HEK293 (cell line): ENCODE measurements at regions not wholly inside any gene's neighbourhood (a gene's known extent, or its start where the extent isn't known, plus 50 kb on each side); places are given as distances from the start of the nearest gene placed in this dataset.
"Not testable (repeated sequence)": the region's sequence is repeated elsewhere in the genome, so short reads cannot be mapped to it uniquely, and the experiment has no call there.

Source experiments
- CTCF ChIA-PET: fragments of 350-600 bp; formaldehyde crosslinking; extraction: SDS; loops from one replicate; lab custom pipeline; 2021; ENCODE audit warnings: antibody characterized with exemption; lab: Yijun Ruan, JAX
- POLR2A ChIA-PET: fragments of 300-600 bp; formaldehyde crosslinking; extraction: SDS; loops from one replicate; lab custom pipeline; 2020; ENCODE audit warnings: antibody characterized with exemption, inconsistent platforms; lab: Yijun Ruan, JAX
- H3K27ac ChIP-seq: fragments of 200-500 bp; sonication (Bioruptor generic); 2 replicates; pipeline ENCODE4 v1.5.1; 2014; ENCODE audit warnings: low read depth, low read length, control low read depth, inconsistent platforms; ENCODE audit errors: extremely low read depth
- H3K36me3 ChIP-seq, 2 experiments: fragments of 200-500 bp in 1 of 2; sonication (Bioruptor generic) in 1 of 2; 1 replicate in 1 of 2; 2 replicates in 1 of 2; pipeline ENCODE4 v1.5.1; 2014 to 2017; ENCODE audit warnings: inconsistent platforms in 2 of 2, low read length in 2 of 2; ENCODE audit not compliant: control insufficient read depth in 2 of 2, insufficient read depth in 1 of 2
- H3K4me1 ChIP-seq: fragments of 200-500 bp; sonication (Bioruptor generic); 2 replicates; pipeline ENCODE4 v1.5.1; 2014; ENCODE audit warnings: mild to moderate bottlenecking, low read length, inconsistent platforms; ENCODE audit not compliant: control insufficient read depth, insufficient read depth
- H3K4me3 ChIP-seq: 2 replicates; pipeline ENCODE4 v1.5.1; 2011; ENCODE audit warnings: low read depth, mild to moderate bottlenecking, control low read depth, low read length, moderate library complexity
- H3K9me3 ChIP-seq: fragments of 200-500 bp; sonication (Bioruptor generic); 2 replicates; pipeline ENCODE4 v1.5.1; 2014; ENCODE audit warnings: low read depth, low read length, inconsistent platforms; ENCODE audit not compliant: control insufficient read depth, insufficient read depth
- GLIS2 ChIP-seq: fragments of 450-650 bp; formaldehyde crosslinking; IDR thresholded peaks from 2 replicates; pipeline ENCODE4 v1.5.1; 2016; ENCODE audit warnings: missing biosample characterization, missing genetic modification characterization
- HOXA7 ChIP-seq: sonication (generic); formaldehyde crosslinking; IDR thresholded peaks from 2 replicates; pipeline ENCODE4 v1.8.1; 2022; ENCODE audit warnings: missing genetic modification reagents, borderline replicate concordance
- HOXC10 ChIP-seq: sonication (generic); formaldehyde crosslinking; IDR thresholded peaks from 2 replicates; pipeline ENCODE4 v1.8.1; 2023; ENCODE audit warnings: mild to moderate bottlenecking, missing genetic modification reagents
- HOXD13 ChIP-seq: sonication (generic); formaldehyde crosslinking; IDR thresholded peaks from 2 replicates; pipeline ENCODE4 v1.8.0; 2022; ENCODE audit warnings: missing genetic modification reagents, borderline replicate concordance
- KLF16 ChIP-seq: fragments of 450-650 bp; formaldehyde crosslinking; IDR thresholded peaks from 2 replicates; pipeline ENCODE4 v1.5.1; 2017; ENCODE audit warnings: missing biosample characterization, missing genetic modification characterization
- SALL2 ChIP-seq: fragments of 450-650 bp; formaldehyde crosslinking; IDR thresholded peaks from 2 replicates; pipeline ENCODE4 v1.5.0; 2017; ENCODE audit warnings: missing biosample characterization, mild to moderate bottlenecking, missing genetic modification characterization, borderline replicate concordance
- WT1 ChIP-seq: fragments of 450-650 bp; formaldehyde crosslinking; IDR thresholded peaks from 2 replicates; pipeline ENCODE4 v1.5.1; 2016; ENCODE audit warnings: missing biosample characterization, missing genetic modification characterization
- ZBTB17 ChIP-seq: fragments of 450-650 bp; formaldehyde crosslinking; IDR thresholded peaks from 2 replicates; pipeline ENCODE4 v1.5.1; 2016; ENCODE audit warnings: missing biosample characterization, missing genetic modification characterization
- ZBTB7A ChIP-seq: fragments of 450-650 bp; formaldehyde crosslinking; IDR thresholded peaks from 2 replicates; pipeline ENCODE4 v1.5.1; 2016; ENCODE audit warnings: low read depth, missing biosample characterization, missing genetic modification characterization
- ZFP3 ChIP-seq: fragments of 450-650 bp; formaldehyde crosslinking; IDR thresholded peaks from 2 replicates; pipeline ENCODE4 v1.5.1; 2016; ENCODE audit warnings: low read depth, missing biosample characterization, missing genetic modification characterization
- ZFP37 ChIP-seq: fragments of 450-650 bp; formaldehyde crosslinking; IDR thresholded peaks from 2 replicates; pipeline ENCODE4 v1.5.1; 2016; ENCODE audit warnings: missing biosample characterization, missing genetic modification characterization
- ZNF133 ChIP-seq: fragments of 450-650 bp; formaldehyde crosslinking; IDR thresholded peaks from 2 replicates; pipeline ENCODE4 v1.5.1; 2016; ENCODE audit warnings: missing biosample characterization, missing genetic modification characterization
- ZNF146 ChIP-seq: fragments of 450-650 bp; formaldehyde crosslinking; IDR thresholded peaks from 2 replicates; pipeline ENCODE4 v1.5.1; 2016; ENCODE audit warnings: missing biosample characterization, missing genetic modification characterization
- ZNF266 ChIP-seq: fragments of 450-650 bp; formaldehyde crosslinking; IDR thresholded peaks from 2 replicates; pipeline ENCODE4 v1.5.1; 2016; ENCODE audit warnings: missing biosample characterization, missing genetic modification characterization, low read depth
- ZNF341 ChIP-seq: fragments of 450-650 bp; formaldehyde crosslinking; IDR thresholded peaks from 2 replicates; pipeline ENCODE4; 2016; ENCODE audit warnings: low read depth, missing biosample characterization, missing genetic modification characterization
- ZNF404 ChIP-seq: fragments of 450-650 bp; formaldehyde crosslinking; IDR thresholded peaks from 2 replicates; pipeline ENCODE4 v1.5.1; 2017; ENCODE audit warnings: missing biosample characterization, missing genetic modification characterization
- ZNF501 ChIP-seq: fragments of 450-650 bp; formaldehyde crosslinking; IDR thresholded peaks from 2 replicates; pipeline ENCODE4 v1.5.1; 2016; ENCODE audit warnings: missing biosample characterization, missing genetic modification characterization
- ZNF521 ChIP-seq: fragments of 450-650 bp; formaldehyde crosslinking; IDR thresholded peaks from 2 replicates; pipeline ENCODE4 v1.5.1; 2017; ENCODE audit warnings: missing biosample characterization, mild to moderate bottlenecking, missing genetic modification characterization
- ZNF529 ChIP-seq: fragments of 450-650 bp; formaldehyde crosslinking; IDR thresholded peaks from 2 replicates; pipeline ENCODE4 v1.5.1; 2017; ENCODE audit warnings: missing genetic modification characterization, missing biosample characterization; ENCODE audit not compliant: insufficient replicate concordance
- ZNF558 ChIP-seq: fragments of 450-650 bp; formaldehyde crosslinking; IDR thresholded peaks from 2 replicates; pipeline ENCODE4 v1.5.1; 2016; ENCODE audit warnings: missing biosample characterization, missing genetic modification characterization
- ZNF629 ChIP-seq: fragments of 450-650 bp; formaldehyde crosslinking; IDR thresholded peaks from 2 replicates; pipeline ENCODE4 v1.5.1; 2017; ENCODE audit warnings: missing biosample characterization, missing genetic modification characterization
- ZNF76 ChIP-seq: fragments of 450-650 bp; formaldehyde crosslinking; IDR thresholded peaks from 2 replicates; pipeline ENCODE4; 2016; ENCODE audit warnings: low read depth, missing biosample characterization, missing genetic modification characterization, borderline replicate concordance
- ZNF785 ChIP-seq: fragments of 450-650 bp; formaldehyde crosslinking; IDR thresholded peaks from 2 replicates; pipeline ENCODE4 v1.5.1; 2016; ENCODE audit warnings: missing biosample characterization, missing genetic modification characterization
- ZNF792 ChIP-seq: fragments of 450-650 bp; formaldehyde crosslinking; IDR thresholded peaks from 2 replicates; pipeline ENCODE4 v1.5.1; 2016; ENCODE audit warnings: missing biosample characterization, missing genetic modification characterization
- ZSCAN16 ChIP-seq: fragments of 450-650 bp; formaldehyde crosslinking; IDR thresholded peaks from 2 replicates; pipeline ENCODE4 v1.5.1; 2016; ENCODE audit warnings: missing biosample characterization, missing genetic modification characterization
- TF ChIP-seq, protein P1 (sequence below): fragments of 450-650 bp; formaldehyde crosslinking; IDR thresholded peaks from 2 replicates; pipeline ENCODE4 v1.5.0; 2017; ENCODE audit warnings: missing biosample characterization, missing genetic modification characterization, borderline replicate concordance
- TF ChIP-seq, protein P2 (sequence below): fragments of 450-650 bp; formaldehyde crosslinking; IDR thresholded peaks from 2 replicates; pipeline ENCODE4 v1.5.1; 2017; ENCODE audit warnings: missing biosample characterization, missing genetic modification characterization
- TF ChIP-seq, protein P3 (sequence below): fragments of 450-650 bp; formaldehyde crosslinking; IDR thresholded peaks from 2 replicates; pipeline ENCODE4 v1.5.1; 2017; ENCODE audit warnings: missing biosample characterization, missing genetic modification characterization
- TF ChIP-seq, protein P4 (sequence below): fragments of 450-650 bp; formaldehyde crosslinking; IDR thresholded peaks from 2 replicates; pipeline ENCODE4 v1.5.1; 2016; ENCODE audit warnings: missing biosample characterization, missing genetic modification characterization

DNA sequence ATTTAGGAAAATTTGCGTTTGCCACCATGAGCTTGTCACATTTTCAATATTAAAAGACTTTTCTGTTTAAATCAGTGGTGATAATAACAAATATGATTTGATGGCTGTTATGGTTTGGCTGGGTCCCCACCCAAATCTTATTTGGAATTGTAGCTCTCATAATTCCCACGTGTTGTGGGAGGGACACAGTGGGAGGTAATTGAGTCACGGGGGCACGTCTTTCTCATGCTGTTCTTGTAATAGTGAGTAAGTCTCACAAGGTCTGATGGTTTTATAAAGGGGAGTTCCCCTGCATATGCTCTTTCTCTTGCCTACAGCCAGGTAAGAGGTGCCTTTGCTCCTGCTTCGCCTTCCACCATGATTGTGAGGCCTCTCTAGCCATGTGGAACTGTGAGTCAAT, 83.4 kb upstream of the RGPD4 start:
- H3K9me3 ChIP-seq, result no peaks in the 10 kb centered on the region
- no peak overlapping the region for H3K4me3 ChIP-seq
- H3K36me3 ChIP-seq, result no peaks in the 10 kb centered on the region
- TF ChIP-seq, protein P1, sequence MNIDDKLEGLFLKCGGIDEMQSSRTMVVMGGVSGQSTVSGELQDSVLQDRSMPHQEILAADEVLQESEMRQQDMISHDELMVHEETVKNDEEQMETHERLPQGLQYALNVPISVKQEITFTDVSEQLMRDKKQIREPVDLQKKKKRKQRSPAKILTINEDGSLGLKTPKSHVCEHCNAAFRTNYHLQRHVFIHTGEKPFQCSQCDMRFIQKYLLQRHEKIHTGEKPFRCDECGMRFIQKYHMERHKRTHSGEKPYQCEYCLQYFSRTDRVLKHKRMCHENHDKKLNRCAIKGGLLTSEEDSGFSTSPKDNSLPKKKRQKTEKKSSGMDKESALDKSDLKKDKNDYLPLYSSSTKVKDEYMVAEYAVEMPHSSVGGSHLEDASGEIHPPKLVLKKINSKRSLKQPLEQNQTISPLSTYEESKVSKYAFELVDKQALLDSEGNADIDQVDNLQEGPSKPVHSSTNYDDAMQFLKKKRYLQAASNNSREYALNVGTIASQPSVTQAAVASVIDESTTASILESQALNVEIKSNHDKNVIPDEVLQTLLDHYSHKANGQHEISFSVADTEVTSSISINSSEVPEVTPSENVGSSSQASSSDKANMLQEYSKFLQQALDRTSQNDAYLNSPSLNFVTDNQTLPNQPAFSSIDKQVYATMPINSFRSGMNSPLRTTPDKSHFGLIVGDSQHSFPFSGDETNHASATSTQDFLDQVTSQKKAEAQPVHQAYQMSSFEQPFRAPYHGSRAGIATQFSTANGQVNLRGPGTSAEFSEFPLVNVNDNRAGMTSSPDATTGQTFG (tag by site-specific recombination), result no peak
- TF ChIP-seq ZNF501 (tag by site-specific recombination) (no peak), ZNF76 (no peak), ZNF404 (tag by site-specific recombination) (no peak), KLF16 (no peak), SALL2 (tag by site-specific recombination) (no peak), ZNF341 (no peak), ZNF521 (tag by site-specific recombination) (no peak), ZSCAN16 (no peak), ZNF266 (tag by site-specific recombination) (no peak)
- H3K27ac ChIP-seq, result no peak overlapping the region
- CTCF ChIA-PET, result no interaction called here
- no peaks in the 10 kb centered on the region for H3K4me1 ChIP-seq
- POLR2A ChIA-PET, result no interaction called here

DNA sequence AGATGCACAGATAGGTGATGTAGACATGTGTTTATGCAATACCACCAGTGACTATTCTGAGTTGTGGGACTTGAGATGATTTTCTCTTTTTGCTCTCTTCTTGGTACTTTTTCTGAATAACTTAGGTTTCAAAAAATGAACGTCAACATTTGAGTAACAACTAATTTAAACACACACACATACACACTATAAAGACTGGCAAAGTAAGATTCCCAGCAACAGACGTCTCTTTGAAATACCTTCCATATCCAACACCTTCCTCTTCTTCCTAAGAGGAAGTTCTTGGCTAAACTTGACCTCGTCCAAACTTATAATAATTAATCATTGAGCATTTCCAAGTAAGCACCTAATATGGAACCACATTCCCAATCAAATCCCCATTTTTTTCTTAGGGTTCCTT, 81.6 kb upstream of the RGPD4 start:
- H3K36me3 ChIP-seq, result no peaks in the 10 kb centered on the region
- no peak overlapping the region for H3K4me3 ChIP-seq
- ChIA-PET CTCF (no interaction called here), POLR2A (no interaction called here)
- TF ChIP-seq ZNF558 (tag by site-specific recombination) (no peak), ZNF133 (tag by site-specific recombination) (no peak), ZNF529 (no peak), HOXC10 (CRISPR knock-in tag) (no peak), GLIS2 (tag by site-specific recombination) (no peak), HOXD13 (no peak), ZBTB7A (no peak), WT1 (no peak), HOXA7 (no peak), ZNF146 (tag by site-specific recombination) (no peak), ZNF629 (tag by site-specific recombination) (no peak), ZFP3 (no peak), ZNF785 (tag by site-specific recombination) (no peak), ZNF792 (tag by site-specific recombination) (no peak), ZNF76 (no peak), ZFP37 (tag by site-specific recombination) (no peak), ZBTB17 (tag by site-specific recombination) (no peak)
- TF ChIP-seq, protein P2, sequence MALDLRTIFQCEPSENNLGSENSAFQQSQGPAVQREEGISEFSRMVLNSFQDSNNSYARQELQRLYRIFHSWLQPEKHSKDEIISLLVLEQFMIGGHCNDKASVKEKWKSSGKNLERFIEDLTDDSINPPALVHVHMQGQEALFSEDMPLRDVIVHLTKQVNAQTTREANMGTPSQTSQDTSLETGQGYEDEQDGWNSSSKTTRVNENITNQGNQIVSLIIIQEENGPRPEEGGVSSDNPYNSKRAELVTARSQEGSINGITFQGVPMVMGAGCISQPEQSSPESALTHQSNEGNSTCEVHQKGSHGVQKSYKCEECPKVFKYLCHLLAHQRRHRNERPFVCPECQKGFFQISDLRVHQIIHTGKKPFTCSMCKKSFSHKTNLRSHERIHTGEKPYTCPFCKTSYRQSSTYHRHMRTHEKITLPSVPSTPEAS (tag by site-specific recombination), result no peak
- TF ChIP-seq, protein P3, sequence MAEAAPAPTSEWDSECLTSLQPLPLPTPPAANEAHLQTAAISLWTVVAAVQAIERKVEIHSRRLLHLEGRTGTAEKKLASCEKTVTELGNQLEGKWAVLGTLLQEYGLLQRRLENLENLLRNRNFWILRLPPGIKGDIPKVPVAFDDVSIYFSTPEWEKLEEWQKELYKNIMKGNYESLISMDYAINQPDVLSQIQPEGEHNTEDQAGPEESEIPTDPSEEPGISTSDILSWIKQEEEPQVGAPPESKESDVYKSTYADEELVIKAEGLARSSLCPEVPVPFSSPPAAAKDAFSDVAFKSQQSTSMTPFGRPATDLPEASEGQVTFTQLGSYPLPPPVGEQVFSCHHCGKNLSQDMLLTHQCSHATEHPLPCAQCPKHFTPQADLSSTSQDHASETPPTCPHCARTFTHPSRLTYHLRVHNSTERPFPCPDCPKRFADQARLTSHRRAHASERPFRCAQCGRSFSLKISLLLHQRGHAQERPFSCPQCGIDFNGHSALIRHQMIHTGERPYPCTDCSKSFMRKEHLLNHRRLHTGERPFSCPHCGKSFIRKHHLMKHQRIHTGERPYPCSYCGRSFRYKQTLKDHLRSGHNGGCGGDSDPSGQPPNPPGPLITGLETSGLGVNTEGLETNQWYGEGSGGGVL, result no peak
- TF ChIP-seq, protein P4, sequence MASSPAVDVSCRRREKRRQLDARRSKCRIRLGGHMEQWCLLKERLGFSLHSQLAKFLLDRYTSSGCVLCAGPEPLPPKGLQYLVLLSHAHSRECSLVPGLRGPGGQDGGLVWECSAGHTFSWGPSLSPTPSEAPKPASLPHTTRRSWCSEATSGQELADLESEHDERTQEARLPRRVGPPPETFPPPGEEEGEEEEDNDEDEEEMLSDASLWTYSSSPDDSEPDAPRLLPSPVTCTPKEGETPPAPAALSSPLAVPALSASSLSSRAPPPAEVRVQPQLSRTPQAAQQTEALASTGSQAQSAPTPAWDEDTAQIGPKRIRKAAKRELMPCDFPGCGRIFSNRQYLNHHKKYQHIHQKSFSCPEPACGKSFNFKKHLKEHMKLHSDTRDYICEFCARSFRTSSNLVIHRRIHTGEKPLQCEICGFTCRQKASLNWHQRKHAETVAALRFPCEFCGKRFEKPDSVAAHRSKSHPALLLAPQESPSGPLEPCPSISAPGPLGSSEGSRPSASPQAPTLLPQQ (tag by site-specific recombination), result no peak
- no peaks in the 10 kb centered on the region for H3K4me1 ChIP-seq
- H3K27ac ChIP-seq, result no peak overlapping the region
- H3K9me3 ChIP-seq, result no peaks in the 10 kb centered on the region

DNA sequence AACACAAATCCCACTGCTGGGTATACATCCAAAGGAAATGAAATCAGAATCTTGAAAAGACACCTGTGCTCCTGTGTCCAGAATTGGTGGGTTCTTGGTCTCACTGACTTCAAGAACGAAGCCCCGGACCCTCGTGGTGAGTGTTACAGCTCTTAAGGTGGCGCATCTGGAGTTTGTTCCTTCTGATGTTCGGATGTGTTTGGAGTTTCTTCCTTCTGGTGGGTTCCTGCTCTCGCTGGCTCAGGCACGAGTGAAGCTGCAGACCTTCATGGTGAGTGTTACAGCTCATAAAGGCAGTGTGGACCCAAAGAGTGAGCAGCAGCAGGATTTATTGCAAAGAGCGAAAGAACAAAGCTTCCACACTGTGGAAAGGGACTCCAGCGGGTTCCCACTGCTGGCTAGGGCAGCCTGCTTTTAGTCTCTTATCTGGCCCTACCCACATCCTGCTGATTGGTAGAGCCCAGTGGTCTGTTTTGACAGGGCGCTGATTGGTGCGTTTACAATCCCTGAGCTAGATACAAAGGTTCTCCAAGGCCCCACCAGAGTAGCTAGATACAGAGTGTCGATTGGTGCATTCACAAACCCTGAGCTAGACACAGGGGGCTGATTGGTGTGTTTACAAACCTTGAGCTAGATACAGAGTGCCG, 80.0 kb upstream of the RGPD4 start:
- H3K36me3 ChIP-seq, POLR2A ChIA-PET, H3K4me1 ChIP-seq, H3K9me3 ChIP-seq, CTCF ChIA-PET, H3K4me3 ChIP-seq, H3K27ac ChIP-seq: not testable (repeated sequence)
